ENCODE measurements at regions not wholly inside any gene's neighbourhood (a gene's known extent, or its start where the extent isn't known, plus 50 kb on each side); places are given as distances from the start of the nearest gene placed in this dataset.
"Not testable (repeated sequence)": the region's sequence is repeated elsewhere in the genome, so short reads cannot be mapped to it uniquely, and the experiment has no call there.

GRCh38 chr2:238512247-238512867 is 85.6 kb downstream of the ASB1 start:
- no peak for TF ChIP-seq CTCF (IDR thresholded peaks at IDR 0.05; ENCODE audit: low read depth, low read length)
- no peak overlapping the region for H3K4me3 ChIP-seq (ENCODE audit: low read depth, low read length)
- DNase-seq (ENCODE audit: low read depth, low spot score), result no peak
- in situ Hi-C loops (cut with HindIII; ENCODE audit: low sequenced_read_pairs), result no loop called here

DNA sequence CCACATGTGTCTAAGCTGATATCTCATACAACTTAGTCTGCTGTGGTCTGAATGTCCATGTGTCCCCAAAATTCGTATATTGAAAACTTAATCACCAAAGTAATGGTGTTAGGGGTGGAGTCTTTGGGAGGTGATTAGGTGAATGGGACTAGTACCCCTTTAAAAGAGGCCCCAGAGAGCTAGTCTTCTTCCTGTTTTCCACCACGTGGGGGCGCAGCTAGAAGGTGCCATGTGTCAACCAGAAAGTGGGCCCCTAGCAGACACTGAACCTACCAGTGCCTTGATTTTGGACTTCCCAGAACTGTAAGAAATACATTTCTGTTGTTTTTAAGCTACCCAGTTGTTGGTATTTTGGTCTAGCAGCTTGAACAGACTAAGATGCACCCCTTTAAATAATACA is 86.6 kb downstream of the ASB1 start:
- peak; percentile 37 for DNase-seq (ENCODE audit: low read depth, low spot score)
- no peak overlapping the region for H3K4me3 ChIP-seq (ENCODE audit: low read depth, low read length)
- in situ Hi-C loops (cut with HindIII; ENCODE audit: low sequenced_read_pairs), result no loop called here
- TF ChIP-seq CTCF (IDR thresholded peaks at IDR 0.05; ENCODE audit: low read depth, low read length), result peak; percentile 69

GRCh38 chr2:238514024-238514423 is 87.3 kb downstream of the ASB1 start:
- H3K4me3 ChIP-seq (ENCODE audit: low read depth, low read length); in situ Hi-C loops (cut with HindIII; ENCODE audit: low sequenced_read_pairs); DNase-seq (ENCODE audit: low read depth, low spot score): not testable (repeated sequence)

DNA sequence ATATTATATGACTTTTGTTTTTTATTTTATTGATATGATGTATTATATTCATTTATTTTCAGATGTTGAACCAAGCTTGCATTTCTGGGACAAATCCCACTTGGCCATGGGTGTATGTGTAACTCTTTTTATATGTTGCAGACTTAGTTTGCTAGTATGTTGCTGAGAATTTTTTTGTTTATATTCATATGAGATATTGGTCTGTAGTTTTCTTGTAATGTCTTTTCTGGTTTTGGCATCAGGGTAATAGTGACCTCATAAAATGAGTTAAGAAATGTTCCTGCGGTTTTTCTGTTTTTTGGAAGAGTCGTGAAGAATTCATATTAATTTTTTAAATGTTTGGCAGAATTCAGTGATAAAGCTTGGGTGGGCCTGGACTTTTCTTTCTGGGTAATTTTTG is 88.7 kb downstream of the ASB1 start:
- no peak overlapping the region for H3K4me3 ChIP-seq (ENCODE audit: low read depth, low read length)
- no peak for TF ChIP-seq CTCF (IDR thresholded peaks at IDR 0.05; ENCODE audit: low read depth, low read length)
- no peak for DNase-seq (ENCODE audit: low read depth, low spot score)
- in situ Hi-C loops (cut with HindIII; ENCODE audit: low sequenced_read_pairs), result no loop called here

DNA sequence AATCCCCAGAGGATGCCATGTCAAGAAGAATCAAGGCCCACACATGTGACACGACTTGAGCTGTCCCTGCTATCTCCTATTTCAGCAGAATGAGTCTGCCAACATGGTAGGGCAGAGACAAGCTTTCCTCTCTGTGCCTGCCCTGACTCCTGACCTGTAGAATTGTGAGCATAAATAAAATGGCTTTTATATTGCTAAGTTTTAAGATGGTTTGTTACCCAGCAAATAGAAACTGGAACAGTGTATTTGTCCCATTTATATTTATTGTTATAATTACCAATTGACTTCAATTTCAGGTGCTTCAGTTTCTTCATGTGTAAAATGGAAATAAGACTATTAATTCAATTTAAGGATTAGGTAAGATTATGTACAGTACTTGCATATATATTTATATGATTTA is 90.5 kb downstream of the ASB1 start:
- no peak overlapping the region for H3K4me3 ChIP-seq (ENCODE audit: low read depth, low read length)
- TF ChIP-seq CTCF (IDR thresholded peaks at IDR 0.05; ENCODE audit: low read depth, low read length), result no peak
- in situ Hi-C loops (cut with HindIII; ENCODE audit: low sequenced_read_pairs), result no loop called here
- DNase-seq (ENCODE audit: low read depth, low spot score), result no peak

- TF ChIP-seq CTCF (IDR thresholded peaks at IDR 0.05; ENCODE audit: low read depth, low read length), result no peak
- no peak overlapping the region for H3K4me3 ChIP-seq (ENCODE audit: low read depth, low read length)
- peak; percentile 25 for DNase-seq (ENCODE audit: low read depth, low spot score)
- in situ Hi-C loops (cut with HindIII; ENCODE audit: low sequenced_read_pairs), result no loop called here
These were observed 91.6 kb downstream of the ASB1 start for GRCh38 chr2:238518172-238518820.

DNA sequence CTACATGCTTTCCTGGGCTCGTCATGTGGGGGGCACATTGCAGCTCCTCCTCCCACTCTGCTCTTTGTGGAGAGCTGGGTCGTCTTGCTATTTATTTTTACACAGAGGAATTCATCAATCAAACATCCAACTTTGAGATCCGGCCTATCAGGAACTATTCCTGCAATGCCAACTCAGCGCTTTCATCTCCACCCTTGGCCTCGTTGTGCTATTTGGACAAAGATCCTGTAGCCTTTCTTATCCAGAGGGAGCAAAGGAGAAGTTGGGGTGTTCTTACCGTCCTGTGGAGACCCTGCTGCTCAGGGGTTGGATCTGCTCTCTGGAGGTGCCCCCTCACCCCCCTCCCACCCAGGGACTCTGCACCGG is 92.1 kb downstream of the ASB1 start:
- no peak overlapping the region for H3K4me3 ChIP-seq (ENCODE audit: low read depth, low read length)
- DNase-seq (ENCODE audit: low read depth, low spot score), result no peak
- in situ Hi-C loops (cut with HindIII; ENCODE audit: low sequenced_read_pairs), result no loop called here
- no peak for TF ChIP-seq CTCF (IDR thresholded peaks at IDR 0.05; ENCODE audit: low read depth, low read length)
